DND-41 (cell line): ENCODE measurements at regions not wholly inside any gene's neighbourhood (a gene's known extent, or its start where the extent isn't known, plus 50 kb on each side); places are given as distances from the start of the nearest gene placed in this dataset.

ENCODE experiments used
- ATAC-seq: fragments of 200-7000 bp; cut with Tn5 transposase; 3 replicates; pipeline ENCODE4 v1.9.1; 2021; ENCODE audit warnings: low read depth; ENCODE audit not compliant: insufficient read depth
- DNase-seq: peaks from one replicate; pipeline ENCODE4 v3.0.0-alpha.2; 2020
- H2AFZ ChIP-seq: 2 replicates; pipeline ENCODE4 v1.6.0; 2012; ENCODE audit warnings: low read depth, low read length
- H3K27ac ChIP-seq: 2 replicates; pipeline ENCODE4 v1.5.1; 2012; ENCODE audit warnings: low read length, inconsistent platforms
- H3K27me3 ChIP-seq: fragments of 200-600 bp; sonication (generic); 2 replicates; pipeline ENCODE4 v1.6.0; 2012; ENCODE audit warnings: low read length, mild to moderate bottlenecking, inconsistent platforms; ENCODE audit not compliant: insufficient read depth, poor library complexity
- H3K36me3 ChIP-seq: 2 replicates; pipeline ENCODE4 v1.5.1; 2012; ENCODE audit warnings: low read length, inconsistent platforms; ENCODE audit not compliant: insufficient read depth
- H3K4me1 ChIP-seq: 2 replicates; pipeline ENCODE4 v1.5.1; 2012; ENCODE audit warnings: mild to moderate bottlenecking, low read length; ENCODE audit not compliant: insufficient read depth
- H3K4me2 ChIP-seq: 2 replicates; pipeline ENCODE4 v1.6.0; 2012; ENCODE audit warnings: mild to moderate bottlenecking, moderate library complexity, low read length, inconsistent platforms; ENCODE audit not compliant: insufficient read depth
- H3K4me3 ChIP-seq, 2 experiments: fragments of 200-600 bp in 1 of 2; shearing (Covaris generic) in 1 of 2; 2 replicates each; pipeline ENCODE4 v1.5.1; 2012 to 2016; ENCODE audit warnings: inconsistent platforms in 2 of 2, low read length in 2 of 2, mild to moderate bottlenecking in 2 of 2, low read depth in 1 of 2, moderate library complexity in 1 of 2
- H3K79me2 ChIP-seq: 2 replicates; pipeline ENCODE4 v1.6.0; 2012; ENCODE audit warnings: low read length, inconsistent platforms; ENCODE audit not compliant: insufficient read depth
- H3K9ac ChIP-seq: 2 replicates; pipeline ENCODE4 v1.6.0; 2012; ENCODE audit warnings: low read depth, mild to moderate bottlenecking, inconsistent platforms, low read length, moderate library complexity
- H3K9me3 ChIP-seq: 2 replicates; pipeline ENCODE4 v1.5.1; 2012; ENCODE audit warnings: low read length, moderate library complexity, mild to moderate bottlenecking, inconsistent platforms; ENCODE audit not compliant: insufficient read depth, severe bottlenecking
- H4K20me1 ChIP-seq: 2 replicates; pipeline ENCODE4 v1.6.0; 2012; ENCODE audit warnings: low read length; ENCODE audit not compliant: insufficient read depth
- CTCF ChIP-seq: IDR thresholded peaks from 2 replicates; pipeline ENCODE4 v1.5.1; 2012; ENCODE audit warnings: borderline replicate concordance, low read length, moderate library complexity, mild to moderate bottlenecking; ENCODE audit not compliant: poor library complexity, severe bottlenecking; ENCODE audit errors: extremely low read depth
- EZH2 ChIP-seq: IDR thresholded peaks from 3 replicates; pipeline ENCODE4 v1.6.1; 2012; ENCODE audit warnings: borderline replicate concordance, low read depth, mild to moderate bottlenecking, moderate library complexity, low read length, inconsistent platforms; ENCODE audit not compliant: severe bottlenecking

DNA sequence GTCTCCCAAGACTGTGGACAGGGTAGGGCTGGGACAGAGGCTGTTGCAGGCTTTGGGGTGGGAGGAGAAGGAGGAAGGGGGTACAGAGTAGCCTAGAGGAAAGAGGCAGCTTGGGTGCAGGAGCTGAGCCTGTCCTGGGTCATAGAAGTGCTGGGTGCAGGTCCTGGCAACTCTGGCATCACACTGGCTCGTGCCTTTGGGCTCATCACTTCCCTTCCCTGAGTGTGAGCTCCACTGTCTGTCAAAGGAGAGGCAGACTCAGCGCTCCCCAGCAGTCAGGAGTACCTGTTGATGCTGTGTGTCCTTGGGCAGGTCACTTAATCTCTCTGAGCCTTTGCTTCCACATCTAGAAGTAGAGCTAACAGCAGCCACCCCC, 157.1 kb downstream of the PTPRU start:
- TF ChIP-seq CTCF, result no peak
- TF ChIP-seq EZH2, result no peak
- Histone ChIP-seq H3K9ac (no peak overlapping the region), H3K27me3 (no peaks in the 10 kb centered on the region), H3K36me3 (no peaks in the 10 kb centered on the region), H2AFZ (no peak overlapping the region), H3K79me2 (no peaks in the 10 kb centered on the region), H3K27ac (no peak overlapping the region), H4K20me1 (no peaks in the 10 kb centered on the region), H3K4me3 (no peak overlapping the region), H3K4me1 (no peaks in the 10 kb centered on the region), H3K9me3 (no peaks in the 10 kb centered on the region), H3K4me2 (no peak overlapping the region)
- DNase-seq, result no peak
- no peak for ATAC-seq

GRCh38 chr1:29392486-29393450, 156.4 kb downstream of the PTPRU start:
- Histone ChIP-seq H3K27ac (no peak overlapping the region), H3K4me2 (no peak overlapping the region), H3K9me3 (no peaks in the 10 kb centered on the region), H3K27me3 (no peaks in the 10 kb centered on the region), H3K9ac (no peak overlapping the region), H2AFZ (no peak overlapping the region), H4K20me1 (no peaks in the 10 kb centered on the region), H3K4me3 (no peak overlapping the region), H3K79me2 (no peaks in the 10 kb centered on the region), H3K36me3 (no peaks in the 10 kb centered on the region), H3K4me1 (no peaks in the 10 kb centered on the region)
- DNase-seq (no peak), ATAC-seq (no peak)
- TF ChIP-seq EZH2, result no peak
- TF ChIP-seq CTCF, result no peak

DNA sequence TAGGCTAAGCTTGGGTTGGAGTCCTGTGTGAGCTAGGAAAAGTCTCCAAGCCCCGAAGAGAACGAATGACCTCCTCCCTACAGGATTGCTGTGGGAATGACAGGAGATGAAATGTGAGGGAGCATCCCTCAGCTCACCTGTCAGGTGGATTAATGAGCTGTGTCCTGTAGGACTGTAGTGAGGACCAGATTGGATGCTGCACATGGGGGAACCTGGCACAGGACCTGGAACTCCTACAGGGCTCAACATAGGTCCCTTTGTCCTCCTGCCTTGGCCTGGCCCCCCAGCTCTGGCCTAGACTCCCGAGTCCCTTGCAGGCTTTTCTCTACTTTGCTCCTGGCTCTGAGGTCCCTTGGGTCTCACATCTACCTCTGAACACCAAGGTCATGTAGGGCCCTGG, 155.7 kb downstream of the PTPRU start:
- no peak for DNase-seq
- no peak for ATAC-seq
- no peak for TF ChIP-seq EZH2
- TF ChIP-seq CTCF, result no peak
- Histone ChIP-seq H3K4me2 (no peak overlapping the region), H3K4me1 (no peaks in the 10 kb centered on the region), H3K9ac (no peak overlapping the region), H2AFZ (no peak overlapping the region), H3K79me2 (no peaks in the 10 kb centered on the region), H3K36me3 (no peaks in the 10 kb centered on the region), H3K4me3 (no peak overlapping the region), H4K20me1 (no peaks in the 10 kb centered on the region), H3K27me3 (no peaks in the 10 kb centered on the region), H3K9me3 (no peaks in the 10 kb centered on the region), H3K27ac (no peak overlapping the region)
